HG03196 (cell line): ENCODE measurements at regions not wholly inside any gene's neighbourhood (a gene's known extent, or its start where the extent isn't known, plus 50 kb on each side); places are given as distances from the start of the nearest gene placed in this dataset.

Experiments used
- ATAC-seq: cut with Tn5 transposase; IDR thresholded peaks from one replicate; pipeline ENCODE4 v1.9.1; 2021; ENCODE audit not compliant: unreplicated experiment

- ATAC-seq, result no peak
These were observed 124.1 kb upstream of the MED13L start for GRCh38 chr12:116401565-116401964.

DNA sequence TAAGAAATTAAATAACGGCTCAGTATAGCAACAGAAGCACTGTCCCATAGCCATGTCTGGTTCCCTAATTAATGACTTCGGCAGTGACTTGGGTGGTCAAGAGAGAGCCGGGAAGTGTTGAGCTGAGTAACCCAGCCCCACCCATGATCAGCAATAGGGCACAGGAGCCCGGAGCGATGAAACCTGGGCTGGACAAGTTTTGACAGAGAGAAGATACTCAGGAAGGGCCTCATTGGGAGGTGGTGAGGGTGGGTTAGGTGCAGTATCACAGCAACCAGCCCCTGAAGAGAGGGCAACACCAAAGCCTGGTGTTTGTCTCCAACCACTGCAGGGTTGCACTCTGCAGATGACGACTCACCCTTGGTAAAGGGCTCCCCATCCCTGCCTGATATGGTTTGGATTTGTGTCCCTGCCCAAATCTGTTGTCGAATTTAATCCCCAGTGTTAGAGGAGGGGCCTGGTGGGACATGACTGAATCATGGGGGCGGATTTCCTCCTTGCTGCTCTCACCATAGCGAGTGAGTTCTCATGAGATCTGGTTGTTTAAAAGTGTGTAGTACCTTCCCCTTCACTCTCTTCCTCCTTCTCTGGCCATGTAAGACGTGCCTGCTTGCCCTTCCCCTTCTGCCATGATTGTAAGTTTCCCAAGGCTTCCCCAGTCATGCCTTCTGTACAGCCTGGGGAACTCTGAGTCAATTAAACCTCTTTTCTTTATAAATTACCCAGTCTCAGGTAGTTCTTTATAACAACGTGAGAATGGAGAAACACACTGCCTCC lies 124.9 kb upstream of the MED13L start:
- ATAC-seq, result no peak

DNA sequence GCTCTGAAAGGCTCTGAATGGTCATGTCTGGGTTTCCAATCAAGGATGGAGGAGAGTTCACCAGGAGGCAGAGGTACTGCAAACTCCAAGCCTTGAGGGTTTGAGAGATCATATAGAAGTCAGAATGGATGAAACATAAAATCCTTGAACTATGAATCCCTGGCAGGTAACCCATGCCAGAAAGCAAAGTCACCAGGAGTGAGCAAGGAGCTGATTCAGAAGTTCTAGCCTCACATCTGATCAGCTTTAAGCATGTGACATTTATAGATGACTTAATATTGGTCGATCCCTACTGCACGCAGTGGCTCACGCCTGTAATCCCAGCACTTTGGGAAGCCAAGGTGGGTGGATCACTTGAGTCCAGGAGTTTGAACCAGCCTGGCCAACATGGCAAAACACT lies 126.1 kb upstream of the MED13L start:
- no peak for ATAC-seq

DNA sequence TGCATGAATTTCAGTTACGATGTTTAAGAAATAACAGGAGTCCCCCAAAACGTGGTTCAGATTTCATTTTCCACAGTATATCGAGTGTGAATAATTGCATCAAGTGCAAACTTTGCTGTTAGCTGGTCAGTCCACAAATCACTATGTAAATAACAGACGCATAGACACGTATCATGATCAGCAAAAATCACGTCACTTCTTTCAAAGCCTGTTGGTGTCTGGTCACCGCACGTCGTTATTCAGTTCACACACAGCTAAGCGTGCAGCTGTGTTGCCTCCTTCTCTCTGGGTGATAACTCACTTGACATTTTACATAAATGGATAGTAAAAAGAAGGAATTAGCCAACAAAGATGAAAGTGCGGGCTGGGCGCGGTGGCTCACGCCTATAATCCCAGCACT lies 126.8 kb upstream of the MED13L start:
- no peak for ATAC-seq

GRCh38 chr12:116404913-116405611 lies 127.6 kb upstream of the MED13L start:
- no peak for ATAC-seq

DNA sequence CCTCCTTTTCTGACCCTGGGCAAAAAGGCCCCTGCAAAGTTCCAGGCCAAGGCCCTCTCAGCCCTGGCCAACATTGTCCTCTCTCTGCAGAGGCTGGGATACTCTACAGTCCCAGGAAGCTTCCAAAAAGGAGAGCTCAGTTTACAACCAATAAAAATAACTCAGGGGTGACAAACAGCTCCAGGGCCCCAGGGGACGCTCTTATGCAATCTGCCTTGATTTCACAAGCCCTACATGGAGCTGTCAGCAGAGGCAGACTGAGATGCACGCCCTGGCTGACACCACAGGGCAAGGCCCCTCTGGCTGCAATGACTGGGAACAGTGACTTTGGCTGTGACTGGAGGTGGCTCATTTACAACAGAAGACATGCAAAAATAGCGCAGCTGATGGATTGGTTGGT lies 129.0 kb upstream of the MED13L start:
- ATAC-seq, result no peak

- no peak for ATAC-seq
These were observed 131.2 kb upstream of the MED13L start for GRCh38 chr12:116408489-116409250.

- no peak for ATAC-seq
These were observed 134.5 kb upstream of the MED13L start for GRCh38 chr12:116411977-116412376.

DNA sequence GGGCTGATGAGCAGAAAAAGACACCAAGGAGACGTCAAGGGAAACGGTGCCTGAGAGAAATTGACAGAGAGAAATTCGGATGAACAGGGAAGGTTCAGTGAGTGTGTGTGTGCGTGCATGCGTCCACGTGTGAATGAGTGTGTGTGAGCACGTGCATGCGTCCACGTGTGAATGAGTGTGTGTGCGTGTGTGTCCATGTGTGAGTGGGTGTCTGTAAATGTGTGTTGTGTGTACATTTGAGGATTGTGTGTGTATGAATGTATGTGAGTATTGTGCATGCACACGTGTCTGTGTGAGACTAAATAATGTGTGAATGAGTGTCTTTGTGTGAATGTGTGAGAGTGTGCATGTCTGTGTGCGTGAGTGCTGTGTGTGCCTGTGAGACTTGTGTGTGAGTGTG lies 137.4 kb upstream of the MED13L start:
- no peak for ATAC-seq

DNA sequence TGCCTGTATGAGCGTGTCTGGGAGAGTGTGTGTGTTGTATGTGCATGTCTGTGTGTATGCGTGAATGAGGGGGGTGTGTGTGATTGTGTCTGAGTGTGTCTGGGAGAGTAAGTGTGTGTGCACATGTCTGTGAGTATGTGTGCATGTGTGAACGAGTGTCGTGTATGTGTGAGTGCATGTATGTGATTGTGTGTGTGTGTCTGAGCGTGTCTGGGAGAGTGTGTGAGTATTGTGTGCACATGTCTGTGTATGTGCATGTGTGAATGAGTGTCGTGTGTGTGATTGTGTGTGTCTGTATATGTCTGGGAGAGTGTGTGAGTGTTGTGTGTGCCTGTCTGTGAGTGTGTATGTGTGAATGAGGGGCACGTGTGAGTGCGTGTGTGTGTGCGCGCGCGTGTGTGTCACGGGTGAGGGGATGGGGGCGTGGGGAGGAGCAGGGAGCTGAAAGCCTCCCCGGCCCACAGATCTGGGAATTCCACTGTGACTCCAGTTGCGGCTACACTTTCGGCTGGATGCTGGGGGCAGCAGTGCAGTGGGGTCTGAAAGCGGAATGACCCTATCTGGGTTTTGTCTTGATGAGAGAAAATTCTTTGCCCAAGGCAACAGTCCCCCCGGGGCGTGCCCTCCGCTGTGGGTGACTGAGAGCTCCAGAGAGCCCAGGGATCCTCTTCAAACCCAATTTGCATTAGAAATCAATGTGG lies 138.1 kb upstream of the MED13L start:
- ATAC-seq, result no peak

GRCh38 chr12:116416166-116416565 lies 138.7 kb upstream of the MED13L start:
- no peak for ATAC-seq

DNA sequence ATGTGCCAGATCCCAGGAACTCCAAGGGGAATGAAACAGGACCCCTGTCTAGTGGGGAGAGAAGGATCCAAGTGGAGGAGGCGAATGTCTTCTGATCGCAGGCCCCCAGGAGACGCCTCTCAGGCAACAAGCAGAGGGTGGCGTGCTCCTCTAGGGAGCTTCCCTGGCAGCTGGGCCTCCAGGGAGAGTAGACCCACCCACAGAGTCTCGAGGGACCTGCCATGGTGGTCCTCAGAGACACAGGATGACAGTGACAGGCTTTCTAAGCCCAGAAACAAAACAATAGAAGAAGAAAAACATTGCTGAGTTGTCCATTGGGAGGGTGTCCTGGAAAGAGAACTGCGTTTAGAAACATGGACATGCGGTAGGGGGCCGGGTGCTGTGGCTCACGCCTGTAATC lies 140.6 kb upstream of the MAP1LC3B2 start:
- no peak for ATAC-seq

GRCh38 chr12:116420227-116420880 lies 138.8 kb upstream of the MAP1LC3B2 start:
- no peak for ATAC-seq

GRCh38 chr12:116421785-116422538 lies 137.2 kb upstream of the MAP1LC3B2 start:
- no peak for ATAC-seq

GRCh38 chr12:116423094-116423493 lies 136.1 kb upstream of the MAP1LC3B2 start:
- ATAC-seq, result no peak

GRCh38 chr12:116425256-116426193 lies 133.7 kb upstream of the MAP1LC3B2 start:
- no peak for ATAC-seq

DNA sequence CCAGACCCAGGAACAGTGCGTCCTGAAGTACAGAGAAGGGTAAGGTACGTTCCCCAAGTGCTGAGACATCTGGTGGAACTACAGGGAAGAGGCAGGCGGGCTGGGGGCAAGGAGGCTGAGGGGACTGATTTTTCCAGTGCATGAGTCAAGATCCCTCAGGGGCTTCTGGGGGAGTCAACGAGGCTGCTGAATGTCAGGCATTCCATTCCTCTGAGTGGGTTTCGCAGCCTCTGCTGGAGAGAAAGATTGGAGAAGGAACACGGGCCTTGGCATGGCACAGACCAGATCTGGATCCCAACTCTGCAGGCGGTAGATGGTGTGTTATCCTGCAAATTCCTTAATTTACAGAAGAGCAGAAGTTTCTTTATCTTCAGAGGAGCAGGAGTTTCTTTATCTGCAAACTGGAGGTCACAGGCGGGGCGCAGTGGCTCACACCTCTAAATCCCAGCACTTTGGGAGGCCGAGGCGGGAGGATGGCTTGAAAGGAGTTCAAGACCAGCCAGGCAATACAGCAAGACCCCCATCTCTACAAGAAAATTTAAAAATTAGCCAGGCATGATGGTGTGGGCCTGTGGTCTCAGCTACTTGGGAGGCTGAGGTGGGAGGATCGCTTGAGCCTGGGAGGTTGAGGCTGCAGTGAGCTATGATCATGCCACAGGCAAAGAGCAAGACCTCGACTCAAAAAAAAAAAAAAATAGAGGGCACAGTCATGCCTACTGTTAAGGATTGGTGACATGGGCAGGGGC lies 132.6 kb upstream of the MAP1LC3B2 start:
- ATAC-seq, result no peak
